ENCODE measurements at regions not wholly inside any gene's neighbourhood (a gene's known extent, or its start where the extent isn't known, plus 50 kb on each side); places are given as distances from the start of the nearest gene placed in this dataset.
"Not testable (repeated sequence)": the region's sequence is repeated elsewhere in the genome, so short reads cannot be mapped to it uniquely, and the experiment has no call there.

DNA sequence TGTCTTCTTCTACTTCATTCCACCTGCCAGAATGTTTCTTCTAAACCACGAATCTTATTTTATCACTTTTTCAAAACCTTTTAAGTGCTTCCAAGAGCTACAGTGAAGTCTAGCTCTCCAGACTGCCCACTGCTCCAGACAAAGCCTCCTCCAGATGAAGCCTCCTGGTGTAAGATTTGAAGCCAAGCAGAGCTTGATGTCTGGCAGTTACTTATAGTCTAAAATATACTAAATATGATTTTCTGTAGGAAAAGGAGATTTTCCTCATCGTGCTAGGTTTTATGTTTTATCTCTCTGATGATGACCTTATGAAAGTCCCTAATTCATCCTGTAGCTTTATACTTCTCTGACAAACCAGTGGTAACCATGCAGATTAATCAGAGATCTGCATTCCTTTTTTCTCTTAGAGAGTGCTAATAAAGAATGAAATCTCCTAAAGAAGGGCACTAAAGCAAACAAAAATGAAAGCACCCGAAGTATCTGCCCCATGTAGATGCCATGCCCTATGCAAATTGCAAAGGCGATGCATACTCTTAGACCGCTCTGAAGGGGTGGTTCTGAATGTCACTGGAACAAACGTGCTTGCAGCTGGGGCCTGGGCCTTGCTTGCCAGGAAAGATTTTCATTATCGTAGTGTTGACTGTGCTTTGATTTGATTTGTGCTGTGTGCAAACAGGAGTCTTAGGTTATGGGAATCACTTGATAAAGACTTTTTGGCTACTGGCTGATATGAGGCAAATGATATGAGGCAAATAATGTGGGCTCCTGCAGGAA lies 314.2 kb downstream of the PID1 start:
- ChIA-PET CTCF (no interaction called here), POLR2A (no interaction called here)

DNA sequence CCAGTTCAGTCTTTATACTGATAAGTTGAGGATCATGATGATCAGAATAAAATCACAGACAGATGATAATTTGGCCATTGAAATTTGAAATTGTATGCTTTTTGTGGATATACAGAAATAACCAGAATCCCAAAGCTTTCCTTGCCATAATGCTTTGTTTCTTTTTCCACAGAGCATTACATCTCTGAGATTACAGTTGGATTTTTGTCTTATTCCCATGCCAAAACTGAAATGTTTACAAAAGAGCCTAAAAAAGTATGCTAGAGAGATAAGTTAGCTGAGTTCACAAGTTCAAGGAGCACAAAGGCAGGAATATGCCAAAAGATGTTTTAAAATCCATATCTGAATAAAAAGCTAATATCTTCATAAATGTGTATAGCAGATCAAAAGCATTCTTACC lies 321.3 kb downstream of the PID1 start:
- ChIA-PET POLR2A (no interaction called here), CTCF (no interaction called here)

DNA sequence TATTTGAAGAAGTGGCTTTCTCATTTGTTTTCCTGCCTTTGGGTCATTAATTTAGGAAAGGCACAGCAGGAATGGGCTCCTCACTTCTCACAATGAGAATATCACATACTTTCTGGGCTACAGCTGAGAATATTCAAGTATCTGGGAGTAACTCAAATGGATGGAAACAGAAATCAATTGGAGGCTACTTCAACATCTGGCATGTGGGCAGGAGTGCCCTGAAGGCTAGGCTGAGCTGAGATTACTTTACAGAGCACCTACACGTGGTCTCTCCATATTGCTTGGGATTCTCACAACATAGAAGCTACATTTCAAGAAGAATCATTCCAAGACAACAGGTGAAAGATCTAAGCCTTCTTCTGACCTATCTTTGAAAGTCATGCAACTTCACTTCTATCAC lies 325.4 kb downstream of the PID1 start:
- ChIA-PET CTCF (no interaction called here), POLR2A (no interaction called here)

DNA sequence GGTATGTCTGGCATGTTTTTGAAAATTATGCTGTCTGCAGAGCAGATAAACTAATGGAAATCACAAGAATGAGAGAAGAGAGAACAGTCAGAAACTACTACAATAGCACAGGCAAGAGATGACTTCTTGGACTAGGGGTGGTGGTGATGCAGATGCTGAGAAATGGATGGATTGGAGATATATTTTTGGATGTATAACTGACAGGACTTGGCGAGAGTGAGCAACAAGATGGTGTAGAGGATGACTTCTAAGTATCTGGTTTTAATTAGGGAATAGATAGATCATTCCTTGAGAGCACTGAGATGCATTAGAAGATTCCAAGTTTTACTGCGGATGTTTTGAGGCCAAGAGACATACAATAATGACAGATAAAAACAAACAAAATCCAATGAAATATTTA lies 328.2 kb downstream of the PID1 start:
- ChIA-PET CTCF (no interaction called here), POLR2A (no interaction called here)

DNA sequence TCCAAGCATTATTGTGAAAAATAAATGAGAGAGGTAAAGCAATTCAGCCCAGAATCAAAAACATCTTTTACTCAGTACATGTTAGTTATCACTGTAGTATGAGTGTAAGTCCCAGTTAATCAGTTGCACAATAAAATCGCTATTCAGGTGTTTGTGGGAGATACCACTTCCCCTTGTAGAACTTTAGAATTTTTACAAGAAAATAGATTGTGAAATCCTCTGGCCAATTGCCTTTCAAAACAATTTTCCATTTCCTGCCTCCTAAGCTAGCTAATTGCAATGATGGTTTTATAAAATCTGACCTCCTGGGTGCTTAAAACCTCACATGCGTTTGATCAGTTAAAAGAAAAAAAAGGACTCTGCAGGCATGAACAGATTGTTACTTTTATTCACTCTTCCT lies 332.5 kb downstream of the PID1 start:
- CTCF ChIA-PET = no interaction called here
- POLR2A ChIA-PET = no interaction called here

DNA sequence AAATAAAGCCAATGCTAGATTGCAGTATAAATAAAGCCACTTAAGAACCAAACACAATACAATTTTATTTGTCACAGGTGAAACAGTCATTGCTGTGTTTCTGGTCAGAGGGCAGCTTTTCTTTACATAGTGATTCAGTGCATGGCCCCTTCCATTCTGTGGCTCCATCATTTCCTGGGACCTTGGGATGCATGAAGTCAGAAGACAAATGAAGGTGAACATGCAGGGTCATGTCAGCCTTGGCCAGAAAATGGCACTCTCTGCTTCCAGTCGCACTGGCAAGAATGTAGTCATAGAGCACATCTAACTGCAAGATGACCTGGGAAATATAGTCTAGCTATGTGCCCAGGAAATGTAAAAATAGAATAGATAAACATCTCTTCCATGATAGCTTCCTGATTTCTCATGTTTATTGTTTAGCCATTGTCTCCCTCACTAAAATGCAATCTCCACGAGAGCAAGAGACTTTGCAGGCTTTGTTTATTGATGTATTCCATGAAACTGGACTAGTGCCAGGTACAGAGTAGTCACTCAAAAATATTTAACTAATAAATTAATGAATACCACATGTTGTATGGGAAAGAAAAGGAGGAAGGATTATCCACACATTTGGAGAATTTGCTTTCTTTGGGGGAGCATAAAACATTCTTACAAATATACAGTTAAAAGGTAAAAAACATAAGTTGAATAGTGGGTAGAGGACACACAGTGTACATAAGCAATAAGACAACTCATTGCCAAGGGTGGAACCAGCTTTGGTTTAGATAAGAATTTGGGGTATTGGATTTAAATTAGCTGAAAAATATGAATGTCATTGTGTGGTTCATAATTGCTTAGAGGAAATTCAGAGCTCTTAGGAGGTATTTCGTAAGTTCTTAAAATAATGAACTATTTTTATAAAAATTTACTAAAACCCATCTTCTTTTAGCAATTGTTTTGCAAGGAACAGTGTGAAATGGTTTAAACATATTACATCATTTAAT lies 343.8 kb downstream of the PID1 start:
- CTCF ChIA-PET = no interaction called here

DNA sequence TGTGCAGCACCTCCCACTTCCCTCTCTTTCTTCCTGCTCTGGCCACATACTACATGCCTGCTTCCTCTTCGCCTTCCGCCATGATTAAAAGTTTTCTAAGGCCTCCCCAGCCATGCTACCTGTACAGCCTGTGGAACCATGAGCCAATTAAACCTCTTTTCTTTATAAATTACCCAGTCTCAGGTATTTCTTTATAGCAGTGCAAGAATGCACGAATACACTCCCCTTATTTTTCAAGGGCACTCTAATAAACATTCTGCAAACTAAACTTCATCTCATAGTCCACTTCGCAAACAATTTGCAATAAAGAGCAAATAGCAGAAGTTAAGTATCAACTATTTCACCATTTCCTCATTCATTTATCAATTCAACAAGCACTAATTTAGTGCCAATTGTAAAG lies 351.3 kb downstream of the PID1 start:
- CTCF ChIA-PET = no interaction called here
- POLR2A ChIA-PET = no interaction called here

More for the DNA sequence above, 343.8 kb downstream of the PID1 start:
- POLR2A ChIA-PET = no interaction called here

DNA sequence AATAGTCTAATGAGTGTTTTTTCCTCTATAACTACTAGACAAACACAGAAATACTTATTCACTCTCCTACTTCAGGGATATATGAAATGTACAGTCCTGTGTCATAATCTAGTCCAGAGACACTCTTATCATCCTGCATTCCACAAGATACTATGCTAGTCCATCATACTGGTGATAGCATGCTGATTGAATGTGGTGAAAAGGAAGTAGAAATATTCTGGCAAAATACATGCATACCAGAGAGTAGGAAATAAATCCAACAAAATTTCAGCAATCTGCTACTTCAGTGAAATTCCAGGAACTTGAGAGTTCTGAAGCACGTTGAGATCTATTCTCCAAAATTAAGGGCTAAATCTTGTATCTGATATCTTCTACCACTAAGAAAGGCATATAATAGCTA lies 353.9 kb downstream of the PID1 start:
- CTCF ChIA-PET = no interaction called here
- POLR2A ChIA-PET = no interaction called here

DNA sequence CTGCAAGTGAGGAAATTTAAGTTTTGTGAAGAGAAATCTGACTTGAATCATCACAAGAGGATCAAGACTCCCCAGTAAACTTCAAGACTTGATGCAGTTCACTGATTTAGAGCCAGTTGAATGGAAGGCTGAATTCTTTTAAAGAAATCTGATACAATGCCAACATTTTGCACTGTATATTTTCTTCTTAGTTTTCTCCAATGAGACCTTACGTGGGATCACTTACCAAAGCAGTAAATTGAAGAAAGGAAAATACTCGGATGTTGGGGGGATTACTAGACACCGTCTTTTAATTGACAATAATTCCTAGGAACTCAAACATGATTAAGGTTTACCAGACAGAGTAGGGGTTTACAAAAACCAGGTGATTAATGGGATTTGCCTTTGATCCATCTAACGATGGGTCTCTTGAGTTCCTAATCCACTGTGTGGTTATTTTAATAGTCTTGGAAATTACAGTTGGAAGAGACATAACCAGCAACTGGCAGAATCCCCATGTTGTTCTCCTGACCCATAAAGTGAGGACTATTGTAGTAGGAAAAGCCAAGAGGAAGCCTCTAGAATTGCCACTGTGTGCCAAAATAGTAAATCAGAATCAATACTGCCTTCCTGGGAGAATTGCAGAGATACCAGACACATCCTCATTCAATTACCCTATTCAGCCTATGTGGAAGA lies 354.5 kb downstream of the PID1 start:
- CTCF ChIA-PET = no interaction called here
- POLR2A ChIA-PET = no interaction called here

DNA sequence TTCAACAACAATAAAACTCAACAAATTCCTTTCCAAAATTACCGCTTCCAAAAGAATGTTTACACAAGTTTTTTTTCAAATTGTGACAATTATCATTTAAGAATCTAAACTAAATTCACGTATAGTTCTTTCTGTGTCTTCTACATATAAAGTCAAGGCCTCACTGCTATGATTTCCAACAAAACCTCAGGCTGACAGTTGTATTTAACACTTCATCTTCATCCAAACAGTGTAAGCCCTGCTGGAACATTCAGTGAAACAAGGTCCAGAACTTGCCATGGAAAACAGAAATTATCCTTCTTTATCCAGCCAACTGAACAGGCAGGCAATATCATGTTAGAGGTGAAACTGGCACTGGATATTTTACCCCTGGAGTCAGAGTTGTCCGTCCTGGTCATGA lies 357.9 kb downstream of the PID1 start:
- CTCF ChIA-PET = no interaction called here
- POLR2A ChIA-PET = no interaction called here

DNA sequence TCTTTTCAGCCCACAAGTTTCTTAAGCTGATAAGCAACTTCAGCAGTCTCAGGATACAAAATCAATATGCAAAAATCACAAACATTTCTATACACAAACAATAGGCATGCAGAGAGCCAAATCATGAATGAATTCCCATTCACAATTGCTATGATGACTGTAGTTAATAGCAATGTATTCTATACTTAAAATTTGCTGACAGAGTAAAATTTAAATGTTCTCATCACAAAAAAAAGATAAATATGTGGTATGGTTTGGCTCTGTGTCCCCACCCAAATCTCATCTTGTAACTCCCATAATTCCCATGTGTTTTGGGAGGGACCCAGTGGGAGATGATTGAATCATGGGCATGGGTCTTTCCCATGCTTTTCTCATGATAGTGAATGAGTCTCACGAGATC lies 360.2 kb downstream of the PID1 start:
- CTCF ChIA-PET = not testable (repeated sequence)

DNA sequence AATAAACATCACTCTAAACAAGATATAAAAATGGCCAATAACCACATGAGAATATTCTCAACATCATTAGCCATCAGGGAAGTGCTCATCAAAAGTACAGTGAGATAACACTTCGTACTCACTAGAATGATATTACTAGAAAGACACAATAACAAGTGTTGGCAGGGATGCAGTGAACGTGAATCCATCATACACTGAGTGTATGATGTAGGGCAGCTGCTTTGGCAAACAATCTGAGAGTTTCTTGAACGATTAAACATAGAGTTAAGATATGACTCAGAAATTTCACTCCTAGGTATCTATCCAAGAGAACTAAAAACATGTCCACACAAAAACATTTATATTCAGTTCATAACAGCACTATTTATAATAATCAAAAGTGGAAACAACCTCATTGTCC lies 368.9 kb downstream of the PID1 start:
- ChIA-PET CTCF (no interaction called here), POLR2A (no interaction called here)

More for the DNA sequence above, 360.2 kb downstream of the PID1 start:
- POLR2A ChIA-PET = not testable (repeated sequence)

DNA sequence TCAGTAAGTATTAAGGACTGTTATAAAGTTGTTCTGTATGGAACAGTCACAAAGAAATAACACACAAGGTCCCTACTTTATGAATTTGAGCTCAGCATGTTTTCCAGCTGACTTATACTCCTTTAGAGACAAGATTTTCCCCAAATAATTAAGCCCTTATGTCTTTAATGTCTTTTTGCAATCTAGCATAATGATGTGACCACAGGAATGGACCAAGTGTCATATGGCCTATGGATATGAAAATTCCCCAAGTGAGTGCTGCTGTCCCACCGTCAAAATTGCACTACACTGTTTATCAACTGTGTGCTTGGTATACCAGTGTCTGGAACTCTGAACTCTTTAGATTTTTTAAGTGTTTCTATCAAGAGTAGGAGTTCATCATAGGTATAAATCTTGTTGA lies 369.6 kb downstream of the PID1 start:
- ChIA-PET CTCF (no interaction called here), POLR2A (no interaction called here)

DNA sequence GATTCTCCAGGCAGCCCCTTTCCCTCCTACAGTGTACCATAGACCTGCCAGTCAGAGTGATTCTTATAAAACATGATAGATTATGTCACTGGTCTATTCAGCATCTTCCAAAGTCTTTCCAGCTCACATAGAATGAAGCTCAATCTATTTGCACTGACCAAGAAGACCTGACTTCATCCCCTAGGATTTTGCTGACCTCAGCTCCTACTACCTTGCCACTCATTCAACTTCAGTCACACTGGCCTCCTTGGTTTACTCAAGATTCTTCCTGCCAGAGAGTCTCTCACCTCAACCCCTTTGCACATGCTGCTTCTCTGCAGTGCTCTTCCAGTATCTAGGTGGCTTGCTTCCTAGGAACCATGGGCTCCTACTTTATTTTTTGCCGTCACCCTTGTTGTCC lies 392.9 kb downstream of the PID1 start:
- CTCF ChIA-PET = no interaction called here
- POLR2A ChIA-PET = no interaction called here

DNA sequence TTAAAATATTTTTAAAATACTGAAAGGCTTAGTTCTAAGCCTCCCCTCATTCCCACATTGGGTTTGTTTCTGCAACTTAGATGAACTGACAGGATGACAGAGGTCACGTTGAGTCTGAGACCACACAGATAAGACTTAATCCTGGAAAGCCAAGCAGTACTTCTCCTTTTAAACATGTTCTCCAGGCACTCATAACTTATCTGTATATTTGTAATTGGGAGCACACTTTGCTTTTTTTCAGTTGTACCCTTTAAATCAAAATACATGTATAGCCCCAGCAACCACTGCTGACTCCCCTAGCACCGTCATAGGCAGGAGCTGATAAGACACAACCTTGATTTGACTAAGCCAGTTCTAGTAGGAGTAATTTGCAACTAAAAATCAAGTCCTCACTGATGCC lies 394.8 kb downstream of the PID1 start:
- ChIA-PET POLR2A (no interaction called here), CTCF (no interaction called here)

DNA sequence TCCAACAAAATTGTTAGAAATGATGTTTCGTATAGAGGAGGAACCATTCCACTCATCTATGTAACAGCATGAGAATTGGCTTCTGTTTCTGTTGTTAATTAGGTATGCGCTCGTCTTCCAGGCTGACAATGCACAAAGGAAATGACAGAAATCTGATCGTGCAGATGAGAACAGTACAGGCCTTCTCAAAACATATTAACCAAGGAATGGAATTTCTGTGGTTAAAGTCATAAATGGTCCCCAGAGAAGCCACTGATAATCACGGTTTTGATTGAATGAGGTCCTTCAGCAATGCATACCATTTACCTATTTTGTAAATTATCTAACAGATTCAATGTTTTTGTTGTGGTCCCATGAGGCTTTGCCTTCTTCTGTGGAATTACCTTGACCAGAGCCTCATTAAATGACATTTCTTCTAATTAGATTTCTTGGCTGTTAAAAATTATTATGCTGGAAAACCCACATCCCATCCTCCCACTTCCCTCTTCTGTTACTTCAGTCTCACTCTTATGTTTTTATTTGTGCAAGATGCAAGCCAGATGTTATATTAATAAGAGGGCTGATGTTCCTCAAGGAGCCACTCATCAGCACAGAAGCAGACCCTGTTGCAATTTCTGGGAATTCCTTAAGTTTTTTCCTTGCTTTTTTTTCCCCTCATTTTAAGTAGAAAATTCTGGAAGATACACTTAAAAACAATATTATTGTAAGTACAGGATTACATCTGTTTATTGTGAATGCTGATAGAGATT lies 395.8 kb downstream of the PID1 start:
- CTCF ChIA-PET = no interaction called here
- POLR2A ChIA-PET = no interaction called here

DNA sequence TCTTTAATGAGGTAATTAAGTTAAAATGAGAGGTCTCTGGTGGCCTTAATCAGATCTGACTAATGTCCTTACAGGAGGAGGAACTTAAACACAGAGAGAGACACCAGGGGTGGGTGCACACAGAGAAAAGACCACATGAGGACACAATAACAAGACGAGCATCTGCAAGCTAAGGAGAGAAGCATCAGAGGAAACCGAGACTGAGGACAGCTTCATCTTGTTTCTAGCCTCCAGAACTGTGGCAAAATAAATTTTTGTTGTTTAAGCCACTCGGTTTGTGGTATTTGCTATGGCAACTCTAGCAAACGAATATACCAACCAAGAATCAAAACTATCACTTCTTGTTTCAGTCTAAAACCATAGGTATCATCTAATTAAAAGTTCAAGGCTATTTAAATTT lies 400.1 kb downstream of the PID1 start:
- POLR2A ChIA-PET = no interaction called here

DNA sequence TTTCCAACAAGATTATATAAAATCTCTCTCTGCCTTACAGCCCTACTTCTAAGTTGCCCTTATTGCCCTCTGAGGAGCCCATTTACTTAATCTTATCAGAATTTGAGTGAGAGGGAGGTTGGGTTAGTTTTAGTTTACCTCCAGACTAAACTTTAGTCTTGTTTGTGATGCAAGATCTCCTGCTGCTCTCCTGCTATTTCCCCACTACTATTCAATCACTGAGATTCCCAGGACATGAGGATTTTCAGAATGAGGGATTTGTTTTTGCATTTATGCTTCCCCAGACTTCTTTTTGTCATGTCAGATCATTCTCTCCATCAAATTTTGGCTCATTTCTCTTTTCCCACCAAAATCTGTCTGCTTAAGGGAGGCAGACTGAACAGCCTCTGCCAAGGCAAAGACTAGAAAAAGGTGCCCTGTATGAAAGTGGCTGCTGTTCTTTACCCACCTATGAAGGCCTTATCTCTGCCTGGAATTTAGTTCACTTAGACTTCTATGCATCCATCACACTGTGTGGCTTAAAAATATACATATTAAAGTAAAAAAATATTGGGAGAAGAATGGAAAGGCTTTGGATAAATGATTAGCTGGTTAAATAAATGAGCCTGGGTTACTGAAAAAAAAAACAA lies 401.3 kb downstream of the PID1 start:
- POLR2A ChIA-PET = no interaction called here

More for the DNA sequence above, 400.1 kb downstream of the PID1 start:
- CTCF ChIA-PET = no interaction called here

DNA sequence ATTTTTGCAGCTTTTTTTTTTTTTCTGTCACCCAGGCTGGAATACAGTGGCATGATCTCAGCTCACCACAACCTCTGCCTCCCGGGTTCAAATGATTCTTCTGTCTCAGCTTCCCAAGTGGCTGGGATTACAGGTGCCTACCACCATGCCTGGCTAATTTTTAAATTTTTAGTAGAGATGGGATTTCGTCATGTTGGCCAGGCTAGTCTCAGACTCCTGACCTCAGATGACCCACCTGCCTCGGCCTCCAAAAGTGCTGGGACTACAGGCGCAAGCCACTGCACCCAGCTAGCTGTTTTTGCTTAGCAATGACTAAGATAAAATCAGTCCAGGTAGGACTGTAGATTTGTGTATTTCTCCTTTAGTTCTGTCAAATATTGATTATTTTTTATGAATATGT lies 403.7 kb downstream of the PID1 start:
- ChIA-PET POLR2A (no interaction called here), CTCF (no interaction called here)

More for the DNA sequence above, 401.3 kb downstream of the PID1 start:
- CTCF ChIA-PET = no interaction called here

DNA sequence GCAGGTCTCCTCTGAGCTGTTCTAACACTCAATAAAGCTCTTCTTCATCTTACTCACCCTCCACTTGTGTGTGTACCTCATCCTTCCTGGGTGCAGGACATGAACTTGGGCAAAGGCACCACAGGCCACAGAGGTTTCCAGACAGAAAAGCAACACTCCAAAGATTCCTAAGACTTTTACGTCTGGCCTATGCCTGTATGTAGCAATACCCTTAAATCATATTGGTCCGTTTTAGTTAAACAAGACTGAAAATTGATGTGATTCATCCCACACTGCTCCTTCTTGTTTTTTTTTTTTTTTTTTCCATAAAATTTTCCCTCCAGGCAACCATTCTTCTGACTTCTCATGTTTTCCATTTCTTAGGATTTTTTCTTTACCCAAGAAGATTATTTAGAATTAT lies 404.3 kb downstream of the PID1 start:
- ChIA-PET POLR2A (no interaction called here), CTCF (no interaction called here)
